ENCODE measurements at regions not wholly inside any gene's neighbourhood (a gene's known extent, or its start where the extent isn't known, plus 50 kb on each side); places are given as distances from the start of the nearest gene placed in this dataset.

DNA sequence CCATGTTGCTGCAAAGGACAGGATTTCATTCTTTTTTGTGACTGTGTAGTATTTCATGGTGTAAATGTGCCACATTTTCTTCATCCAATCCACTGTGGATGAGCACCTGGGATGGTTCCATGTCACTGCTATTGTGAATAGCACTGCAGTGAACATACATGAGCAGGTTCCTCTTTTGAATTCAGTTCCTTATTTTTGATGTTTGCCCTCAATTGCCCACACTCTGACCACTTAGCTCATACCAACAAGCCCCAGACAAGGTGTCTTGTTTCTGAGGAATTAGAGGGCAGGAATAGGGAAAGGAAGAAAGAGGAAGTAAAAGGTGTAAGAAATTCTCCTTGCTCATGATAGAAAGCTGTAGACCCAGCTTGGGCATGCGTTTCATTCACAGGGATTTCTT lies 244.2 kb upstream of the ZNF507 start:
- no peak for DNase-seq (ENCODE audit: low spot score)

DNA sequence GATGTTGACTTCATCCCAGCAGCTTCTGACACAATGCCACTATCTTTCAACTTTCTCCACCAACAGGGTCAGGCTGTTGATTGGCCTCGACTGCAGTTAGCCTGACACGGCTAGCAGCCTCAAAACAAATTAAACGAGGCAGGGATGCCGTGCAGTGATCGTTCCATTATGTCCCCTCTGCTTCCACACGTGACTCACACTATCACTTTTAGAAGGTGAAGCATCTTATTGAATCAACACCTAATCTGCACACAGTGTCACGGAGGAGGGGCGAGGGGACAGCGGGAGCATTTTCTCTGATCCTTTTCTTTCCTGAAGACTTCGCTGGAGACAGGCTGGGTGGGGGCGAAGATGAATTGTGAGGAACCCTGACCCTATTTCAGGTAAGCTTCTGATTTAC lies 241.9 kb upstream of the ZNF507 start:
- no peak for DNase-seq (ENCODE audit: low spot score)

DNA sequence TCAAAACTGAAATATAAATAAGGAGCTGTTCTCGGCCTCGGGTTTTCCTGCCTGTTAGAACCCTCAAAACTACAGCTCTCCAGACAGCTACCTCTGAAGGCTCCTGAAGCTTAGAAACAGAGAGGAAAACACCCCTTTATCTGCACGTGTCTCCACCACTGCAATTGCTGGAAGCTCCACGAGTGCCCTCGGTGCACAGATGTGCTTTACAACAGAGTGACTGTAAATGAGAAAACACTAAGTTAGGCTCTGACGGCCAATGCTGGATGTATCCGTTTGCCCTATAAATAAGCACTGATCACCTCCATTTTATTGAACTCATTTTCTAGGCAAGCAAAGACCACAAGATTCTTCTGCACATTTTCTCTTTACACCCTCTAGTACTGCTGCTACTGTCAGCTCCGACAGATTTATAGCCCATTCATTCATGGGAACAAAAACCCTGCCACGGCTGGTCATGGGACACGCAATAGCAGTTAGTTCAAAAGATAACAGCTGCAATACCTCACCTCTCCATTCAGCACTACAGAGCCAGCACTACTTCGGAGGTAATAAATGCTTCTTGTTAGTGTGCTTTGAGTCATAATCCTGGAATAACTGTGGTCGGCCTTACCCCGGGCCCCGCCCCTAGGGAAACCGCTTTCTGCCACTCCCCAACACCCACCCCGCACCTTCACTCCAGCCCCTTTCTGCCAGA lies 241.1 kb upstream of the ZNF507 start:
- no peak for DNase-seq (ENCODE audit: low spot score)

DNA sequence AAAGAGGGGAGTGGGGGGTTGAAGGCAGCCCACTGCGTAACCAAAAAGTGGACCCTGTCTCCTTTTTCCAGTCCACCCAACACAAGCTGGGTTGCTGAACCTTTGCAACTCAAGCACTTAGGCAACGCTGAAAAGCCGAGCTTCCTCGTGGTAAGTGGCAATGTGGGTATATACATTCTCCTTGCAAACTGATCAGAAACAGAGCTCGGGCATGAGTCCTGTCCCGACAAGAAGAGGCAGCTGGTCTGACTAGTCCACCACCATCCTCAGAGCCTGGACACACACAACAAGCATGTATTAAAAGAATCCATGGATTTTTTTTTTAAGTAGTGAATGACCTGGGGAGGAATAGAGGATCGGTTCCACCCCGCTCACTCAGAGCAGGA lies 240.6 kb upstream of the ZNF507 start:
- DNase-seq (ENCODE audit: low spot score) = no peak

DNA sequence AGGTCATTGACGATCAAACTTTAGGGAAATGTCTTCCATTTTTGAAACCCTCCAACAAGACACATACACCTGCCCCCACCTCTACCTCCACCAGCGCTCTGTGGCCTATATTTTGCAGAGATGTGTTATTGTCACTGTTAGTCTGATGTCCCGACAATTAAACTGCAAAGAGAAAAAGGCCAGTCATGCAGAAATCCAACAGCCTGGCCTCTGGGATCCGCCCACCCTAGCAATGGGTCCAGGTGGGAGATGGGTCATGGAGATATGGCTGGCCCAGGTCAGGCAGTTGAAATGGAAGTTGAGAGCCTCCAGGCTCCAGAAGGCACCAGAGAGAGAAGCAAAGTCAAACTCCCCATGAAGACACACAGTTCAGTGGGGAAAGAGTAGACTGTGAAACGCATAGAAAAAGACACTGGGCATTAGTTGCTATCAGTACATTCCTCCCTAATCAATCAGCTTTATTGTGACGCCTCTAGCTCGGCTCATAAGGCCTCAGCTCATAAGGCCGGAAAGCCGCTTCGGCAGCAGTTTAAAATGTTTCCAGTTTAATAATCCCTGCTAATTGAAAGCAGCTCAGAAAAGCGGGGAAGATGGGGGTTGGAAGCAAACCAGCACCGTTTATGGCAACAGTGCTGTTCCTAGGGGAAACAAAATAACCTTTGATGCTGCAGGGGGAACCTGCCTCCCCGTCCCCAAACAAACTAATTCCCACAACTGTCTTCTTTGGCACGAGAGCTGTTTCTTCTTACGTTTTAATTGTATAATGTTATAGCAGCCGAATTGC lies 239.7 kb upstream of the ZNF507 start:
- no peak for DNase-seq (ENCODE audit: low spot score)

DNA sequence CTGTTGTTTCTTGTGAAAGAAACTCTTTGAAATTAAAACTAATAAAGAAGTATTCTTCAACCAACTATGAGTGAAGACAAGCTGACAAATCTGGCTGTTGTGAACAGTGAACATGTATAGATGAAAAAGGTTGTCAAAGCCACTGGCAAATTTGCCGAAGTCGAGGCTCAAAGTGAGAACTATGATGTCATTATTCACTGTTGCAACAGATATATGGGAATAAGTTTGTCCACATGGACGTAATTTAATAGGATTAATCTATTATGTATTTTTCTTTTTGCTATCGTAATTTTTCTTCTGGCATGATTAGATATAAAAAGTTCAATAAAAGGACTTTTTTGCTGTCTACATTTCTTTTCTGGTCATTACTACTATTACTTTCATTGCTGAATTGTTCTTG lies 223.2 kb upstream of the ZNF507 start:
- DNase-seq (ENCODE audit: low spot score) = no peak

DNA sequence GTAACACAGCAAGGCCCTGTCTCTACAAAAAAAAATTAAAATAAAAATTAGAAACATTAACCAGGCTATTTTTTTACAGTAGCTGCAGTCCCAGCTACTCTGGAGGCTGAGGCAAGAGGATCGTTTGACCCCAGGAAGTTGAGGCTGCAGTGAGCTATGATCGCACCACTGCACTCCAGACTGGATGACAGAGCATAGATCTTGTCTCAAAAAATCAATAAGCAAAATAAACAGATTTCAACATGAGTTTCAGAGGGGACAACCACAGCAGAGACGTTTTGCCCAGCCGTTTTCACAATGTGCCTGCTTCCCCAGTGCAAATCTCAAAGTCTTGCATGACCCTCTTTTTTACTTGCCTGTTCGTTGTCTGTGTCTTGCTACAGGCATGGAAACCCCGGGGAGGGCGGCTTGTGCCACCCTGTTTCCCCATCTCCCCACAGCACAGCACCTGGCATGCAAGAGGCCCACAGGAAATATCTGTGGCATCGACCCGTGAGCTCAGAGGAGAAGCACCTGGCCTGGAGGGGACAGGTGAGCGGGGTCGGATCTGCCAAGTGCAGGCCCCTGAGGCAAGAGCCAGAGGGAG lies 222.0 kb upstream of the ZNF507 start:
- no peak for DNase-seq (ENCODE audit: low spot score)

DNA sequence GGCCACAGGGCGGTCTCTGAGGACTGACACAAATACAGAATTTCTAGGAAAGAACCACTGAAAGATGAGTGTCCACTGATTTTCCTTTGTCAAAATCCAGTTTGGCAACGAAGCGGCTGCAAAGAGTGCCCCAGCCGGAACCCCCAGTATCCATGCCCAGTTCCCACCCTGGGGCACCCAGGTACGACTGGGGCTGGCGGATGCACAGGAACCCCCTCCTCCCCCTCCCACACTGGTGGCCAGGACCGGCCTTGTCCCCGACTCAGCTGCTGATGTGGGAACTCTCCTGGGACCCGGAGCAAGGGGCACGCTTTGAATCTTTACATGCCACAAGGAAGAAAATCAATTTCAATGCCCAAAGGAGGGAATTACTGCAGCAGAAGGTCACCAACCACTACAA lies 220.8 kb upstream of the ZNF507 start:
- no peak for DNase-seq (ENCODE audit: low spot score)

DNA sequence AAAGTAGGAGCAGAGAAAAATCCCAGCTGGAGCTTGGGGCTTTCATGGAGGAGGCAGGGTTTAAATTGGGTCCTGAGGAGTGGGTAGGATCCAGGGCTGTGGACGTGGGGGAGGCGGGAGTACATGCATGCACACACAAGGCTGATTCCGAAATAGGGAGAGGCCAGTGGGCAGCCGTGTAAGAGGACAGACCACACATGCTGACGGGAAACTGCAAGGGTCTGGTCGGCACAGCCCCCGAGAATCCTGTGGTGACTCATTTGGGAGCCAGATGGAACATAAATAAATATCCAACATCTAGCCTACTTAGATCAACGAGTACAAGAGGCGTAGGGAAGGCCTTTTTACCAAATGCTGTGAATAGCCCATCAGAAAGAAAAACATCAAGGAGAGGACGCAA lies 216.3 kb upstream of the ZNF507 start:
- DNase-seq (ENCODE audit: low spot score) = peak; percentile 12

DNA sequence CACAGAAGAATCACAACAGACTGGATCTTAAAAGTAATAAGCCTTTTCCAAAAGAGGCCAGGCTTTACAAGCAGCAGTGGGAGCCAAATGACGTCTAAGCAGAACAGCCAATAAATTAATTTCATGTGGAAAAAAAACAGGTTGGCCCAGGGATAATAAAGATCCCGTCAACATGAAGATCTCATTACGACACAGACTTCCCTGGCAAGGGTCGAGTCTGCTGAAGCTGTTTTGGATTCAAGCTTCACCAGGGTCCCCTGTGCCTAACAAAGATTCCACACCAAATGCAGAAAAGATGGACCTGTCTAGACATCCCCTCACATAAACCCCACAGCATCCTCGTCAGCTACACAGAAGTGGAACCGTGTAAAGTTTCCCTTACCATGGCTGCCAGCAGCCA lies 215.1 kb upstream of the ZNF507 start:
- no peak for DNase-seq (ENCODE audit: low spot score)

DNA sequence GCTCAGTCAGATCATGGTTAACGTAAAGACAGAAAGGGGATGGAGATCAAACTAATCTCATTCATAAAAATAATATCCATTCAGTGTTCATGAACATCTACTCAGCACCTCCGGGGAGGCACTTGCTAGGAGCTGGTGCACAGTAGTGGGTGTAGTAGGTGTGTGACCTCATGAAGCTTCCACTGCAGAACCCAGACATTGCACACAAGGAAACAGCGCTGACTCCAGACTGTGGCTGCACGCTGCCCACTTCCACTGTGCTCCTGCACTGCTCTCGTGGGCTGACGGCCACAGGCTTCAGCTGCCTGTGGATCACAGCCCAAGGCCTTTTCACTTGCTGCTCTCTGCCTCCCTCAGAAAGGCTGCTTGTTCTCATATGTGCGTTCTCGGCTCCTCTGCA lies 214.4 kb upstream of the ZNF507 start:
- no peak for DNase-seq (ENCODE audit: low spot score)

DNA sequence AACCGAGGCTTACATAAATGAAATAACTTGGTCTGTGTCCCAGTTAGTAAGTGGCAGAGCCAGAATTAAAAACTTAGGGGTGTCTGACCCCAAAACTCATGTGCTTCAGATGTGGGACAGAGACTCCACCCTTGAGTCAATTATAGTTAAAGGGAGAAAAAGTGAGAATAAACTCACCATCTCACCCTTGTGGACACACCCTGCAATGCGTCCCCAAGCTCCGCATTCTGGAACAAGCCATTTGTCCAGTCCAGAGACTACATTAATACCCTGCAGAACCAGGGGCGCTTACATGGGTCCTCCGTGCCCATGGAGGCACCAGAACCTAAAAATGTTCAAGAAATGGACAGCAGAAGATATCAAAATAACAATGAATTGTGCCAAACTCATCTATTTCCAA lies 207.0 kb upstream of the ZNF507 start:
- no peak for DNase-seq (ENCODE audit: low spot score)

DNA sequence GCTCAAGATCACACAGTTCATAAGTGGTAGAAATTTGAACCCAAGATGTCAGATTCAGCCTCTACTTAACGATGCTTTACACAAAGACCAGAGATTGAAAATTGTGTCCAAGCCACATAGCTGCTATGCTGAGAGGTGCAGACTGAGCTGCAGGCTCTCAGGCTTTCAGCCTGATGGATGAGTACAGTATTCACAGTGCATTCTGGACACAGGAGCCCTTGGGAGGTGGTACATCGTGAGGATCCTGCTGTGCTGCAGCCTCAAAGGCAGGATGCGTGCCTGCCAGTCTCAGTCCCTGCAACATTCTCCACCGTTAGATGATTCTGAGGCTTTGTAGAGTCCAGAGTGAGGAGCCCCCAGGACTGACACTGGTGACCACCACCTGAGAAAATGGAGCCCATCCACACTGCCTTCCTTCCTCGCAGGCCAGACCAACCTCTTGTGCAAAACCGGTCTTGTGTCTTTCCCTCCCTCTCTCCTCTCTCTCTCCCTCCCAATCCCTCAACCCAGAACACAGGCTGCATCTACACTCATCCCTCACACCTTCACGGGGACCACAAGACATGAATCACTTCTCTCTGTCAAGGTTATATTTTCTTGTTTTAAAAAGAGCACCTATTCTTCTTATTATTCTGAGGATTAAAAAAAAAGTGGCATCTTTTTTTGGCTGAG lies 203.4 kb upstream of the ZNF507 start:
- no peak for DNase-seq (ENCODE audit: low spot score)

DNA sequence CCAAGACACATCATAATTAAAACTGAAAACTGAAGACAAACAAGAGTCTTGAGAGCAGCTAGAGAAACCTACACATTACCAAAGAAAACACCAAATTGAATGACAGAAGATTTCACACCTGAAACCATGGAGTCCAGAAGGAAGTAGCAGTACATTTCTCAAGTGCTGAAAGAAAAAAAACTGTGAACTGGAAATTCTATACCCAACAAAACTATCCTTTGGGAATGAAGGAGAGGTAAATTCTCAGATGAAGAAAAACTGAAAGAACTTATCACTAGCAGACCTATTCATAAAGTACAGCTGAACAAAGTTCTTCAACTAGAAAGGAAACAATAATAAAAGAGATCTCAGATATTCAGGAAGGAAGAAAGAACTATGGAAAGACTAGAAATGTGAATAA lies 198.7 kb upstream of the ZNF507 start:
- DNase-seq (ENCODE audit: low spot score) = no peak

DNA sequence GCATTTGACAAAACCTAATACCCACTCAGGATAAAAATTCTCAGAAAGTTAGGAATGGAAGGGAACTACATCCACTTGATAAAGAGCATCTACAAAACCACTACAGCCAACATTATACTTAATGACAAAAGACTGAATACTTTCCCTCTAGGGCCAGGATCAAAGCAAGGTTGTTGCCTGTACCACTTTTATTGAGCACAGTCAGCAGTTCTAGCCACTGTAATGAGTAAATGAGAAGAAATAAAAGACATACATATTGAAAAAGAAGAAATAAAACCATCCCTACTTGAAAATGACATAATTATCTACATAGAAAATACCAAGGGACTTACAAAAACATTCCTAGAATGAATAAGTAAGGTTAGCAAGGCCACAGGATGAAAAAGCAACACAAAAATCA lies 194.8 kb upstream of the ZNF507 start:
- no peak for DNase-seq (ENCODE audit: low spot score)

DNA sequence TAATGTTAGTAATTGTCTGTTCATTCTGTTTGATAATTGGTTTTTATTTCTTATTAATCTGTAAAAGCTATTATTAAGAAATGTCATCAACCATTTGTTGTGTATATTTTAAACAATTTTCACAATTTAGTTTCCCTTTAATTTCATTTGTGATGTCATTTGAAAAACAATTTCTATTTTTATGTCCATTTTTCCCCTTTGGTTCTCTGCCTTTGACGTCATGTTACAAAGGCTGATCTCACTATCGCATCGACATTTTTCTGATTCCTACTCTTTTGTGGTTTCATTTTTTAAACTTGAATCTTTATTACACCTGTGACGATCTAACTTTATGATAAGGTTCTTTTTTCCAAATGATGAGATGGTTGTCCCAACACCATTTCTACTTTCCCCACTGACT lies 191.0 kb upstream of the ZNF507 start:
- no peak for DNase-seq (ENCODE audit: low spot score)

DNA sequence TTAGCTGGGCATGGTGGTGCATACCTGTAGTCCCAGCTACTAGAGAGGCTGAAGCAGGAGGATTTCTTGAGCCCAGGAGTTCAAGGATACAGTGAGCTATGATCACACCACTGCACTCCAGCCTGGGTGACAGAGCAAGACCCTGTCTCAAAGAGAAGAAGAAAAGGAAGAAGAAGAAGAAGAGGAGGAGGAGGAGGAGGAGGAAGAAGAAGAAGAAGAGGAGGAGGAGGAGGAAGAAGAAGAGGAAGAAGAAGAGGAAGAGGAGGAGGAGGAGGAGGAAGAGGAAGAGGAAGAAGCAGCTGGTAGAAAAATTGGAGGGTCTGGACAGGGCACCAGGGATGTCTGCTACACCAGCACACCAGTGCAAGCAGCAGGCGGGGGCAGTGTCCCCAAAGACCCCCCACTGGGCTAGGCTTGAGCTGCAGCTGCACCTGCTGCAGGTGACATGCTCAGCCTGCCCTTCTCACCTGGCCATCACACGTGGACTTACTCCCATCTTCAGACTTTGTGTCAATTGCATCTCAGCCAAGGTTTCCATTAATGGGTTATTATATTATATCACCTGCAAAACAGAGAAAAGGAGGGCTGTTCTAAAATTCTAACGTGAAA lies 180.9 kb upstream of the ZNF507 start:
- no peak for DNase-seq (ENCODE audit: low spot score)

DNA sequence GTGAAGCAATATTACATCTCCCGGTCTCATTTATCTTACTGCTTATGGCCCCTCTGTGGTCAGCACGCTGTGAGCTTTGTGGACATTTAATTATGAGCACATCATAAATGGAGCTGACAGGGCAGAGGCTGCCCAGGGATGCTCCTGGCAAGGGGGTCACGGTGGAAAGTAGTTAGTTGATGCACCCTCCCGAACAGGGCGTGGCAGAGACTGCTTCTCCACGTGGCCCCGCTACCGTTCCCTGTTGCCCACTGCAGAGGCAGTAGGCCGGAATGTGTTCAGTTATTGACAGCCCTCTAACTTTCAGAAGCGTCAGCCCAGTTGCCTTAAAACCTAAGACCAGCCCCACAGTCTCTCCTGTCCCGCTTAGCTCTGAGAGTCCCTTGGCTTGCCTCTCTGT lies 180.3 kb upstream of the ZNF507 start:
- DNase-seq (ENCODE audit: low spot score) = no peak

DNA sequence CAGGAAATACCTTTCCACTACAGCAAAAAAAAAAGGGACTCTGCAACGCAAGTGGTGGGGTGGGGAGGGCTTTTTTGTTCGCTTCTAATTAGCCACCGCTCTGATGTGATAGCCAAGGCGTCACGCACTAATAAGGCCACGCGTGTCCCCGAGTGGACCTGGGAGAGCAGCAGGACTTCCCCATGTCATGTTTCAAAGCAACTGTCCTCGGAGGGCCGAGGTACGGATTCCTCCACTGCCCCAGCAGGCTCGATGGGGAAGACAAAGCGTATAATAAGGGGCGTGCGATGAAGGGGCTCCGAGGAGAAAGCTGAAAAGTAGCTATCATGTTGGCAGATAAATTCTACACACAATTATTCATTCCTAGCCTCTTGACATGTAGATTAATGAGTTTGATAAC lies 179.7 kb upstream of the ZNF507 start:
- no peak for DNase-seq (ENCODE audit: low spot score)

DNA sequence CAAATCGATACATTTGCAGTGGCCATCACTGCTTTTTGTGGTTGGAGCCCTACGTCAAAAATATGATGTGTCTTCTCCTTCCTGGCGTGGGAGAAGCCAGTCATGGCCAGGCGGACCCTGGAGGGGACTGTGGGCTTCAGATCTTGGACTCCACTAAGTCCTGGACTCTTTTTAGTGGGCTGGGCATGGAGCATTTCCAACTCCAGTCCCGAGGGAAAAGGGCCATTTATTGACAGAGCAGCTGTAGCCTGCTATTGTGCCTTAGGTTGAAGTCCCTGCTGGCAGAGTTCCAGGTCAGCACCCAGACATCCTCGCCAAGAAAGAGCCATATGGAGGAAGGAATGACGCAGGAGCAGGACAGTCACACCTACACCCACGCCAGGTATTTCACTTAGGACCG lies 179.2 kb upstream of the ZNF507 start:
- DNase-seq (ENCODE audit: low spot score) = no peak

DNA sequence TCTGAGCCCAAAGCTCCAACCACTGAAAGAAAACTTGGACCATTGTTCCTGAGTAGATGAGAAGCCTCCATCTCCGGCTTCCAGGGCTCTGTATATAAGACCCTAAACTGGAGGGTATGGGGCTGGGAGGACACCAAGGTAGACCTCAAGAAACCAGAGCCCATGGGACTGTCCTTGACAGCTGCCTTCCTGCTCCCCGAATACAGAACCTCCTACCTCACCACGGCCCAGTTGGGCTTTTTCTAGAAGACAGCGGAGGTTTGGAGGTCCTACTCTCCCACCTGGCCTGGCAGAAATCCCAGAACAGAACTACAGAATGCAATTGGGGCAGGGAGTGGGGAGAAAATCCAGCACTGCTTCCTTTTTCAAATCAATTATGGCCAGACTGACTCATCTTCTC lies 177.3 kb upstream of the ZNF507 start:
- DNase-seq (ENCODE audit: low spot score) = no peak

DNA sequence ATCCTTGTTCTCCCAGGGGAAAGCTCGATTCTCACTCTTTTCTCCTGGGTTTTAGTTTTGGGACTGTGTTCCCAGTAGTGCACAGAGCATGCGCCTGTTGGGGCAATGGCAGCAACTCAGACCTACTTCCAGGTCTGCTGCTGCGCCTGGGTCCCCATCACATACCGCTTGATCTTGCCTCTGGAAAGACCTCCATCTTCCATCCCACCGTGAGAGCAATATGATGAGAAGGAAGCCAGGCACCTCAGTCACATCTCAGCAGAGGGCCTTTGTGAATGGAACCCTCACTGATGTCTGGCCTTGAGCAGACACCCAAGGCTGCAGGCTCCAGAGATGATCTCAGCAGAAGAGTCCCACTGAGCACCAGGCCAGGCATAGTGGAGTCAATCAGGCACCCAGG lies 176.8 kb upstream of the ZNF507 start:
- no peak for DNase-seq (ENCODE audit: low spot score)

Data from mucosa of gallbladder (tissue), 1 donor.